Tibial nerve (tissue), 3 donors: ENCODE measurements at regions not wholly inside any gene's neighbourhood (a gene's known extent, or its start where the extent isn't known, plus 50 kb on each side); places are given as distances from the start of the nearest gene placed in this dataset.

Experiments used
- POLR2A ChIP-seq, 2 donors: fragments of 450-650 bp; IDR thresholded peaks; one replicate each; pipeline ENCODE4 v1.6.1; 2017; ENCODE audit warnings: antibody characterized with exemption in 2 of 2, mild to moderate bottlenecking in 2 of 2, moderate library complexity in 2 of 2
- TF ChIP-seq, protein P1 (sequence below), 5 experiments: fragments of 200-600 bp in 3 of 5; fragments of 450-650 bp in 2 of 5; sonication (generic) in 3 of 5; IDR thresholded peaks; one replicate each; pipeline ENCODE4 v1.5.1; 2016 to 2019; ENCODE audit warnings: antibody characterized with exemption in 5 of 5, mild to moderate bottlenecking in 3 of 5, moderate library complexity in 2 of 5

DNA sequence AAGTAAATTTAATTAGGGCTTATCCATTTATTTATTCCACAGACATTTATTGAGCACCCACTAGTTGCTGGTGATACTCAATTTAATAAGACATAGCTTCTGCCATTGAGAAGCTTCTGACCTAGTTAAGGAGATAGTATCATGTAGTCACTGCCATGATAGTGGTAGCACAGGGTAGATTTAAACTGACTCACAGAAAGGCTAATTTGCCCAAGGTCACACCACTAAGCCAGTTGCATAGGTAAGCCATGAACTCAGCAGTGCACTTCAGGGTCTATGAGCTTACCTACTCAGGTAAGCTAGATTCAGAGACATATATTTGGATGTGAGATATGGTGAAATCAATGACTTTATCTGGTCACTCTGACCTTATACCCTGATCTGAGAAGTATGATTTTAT, 168.4 kb downstream of the TNFSF18 start:
- TF ChIP-seq, protein P1, sequence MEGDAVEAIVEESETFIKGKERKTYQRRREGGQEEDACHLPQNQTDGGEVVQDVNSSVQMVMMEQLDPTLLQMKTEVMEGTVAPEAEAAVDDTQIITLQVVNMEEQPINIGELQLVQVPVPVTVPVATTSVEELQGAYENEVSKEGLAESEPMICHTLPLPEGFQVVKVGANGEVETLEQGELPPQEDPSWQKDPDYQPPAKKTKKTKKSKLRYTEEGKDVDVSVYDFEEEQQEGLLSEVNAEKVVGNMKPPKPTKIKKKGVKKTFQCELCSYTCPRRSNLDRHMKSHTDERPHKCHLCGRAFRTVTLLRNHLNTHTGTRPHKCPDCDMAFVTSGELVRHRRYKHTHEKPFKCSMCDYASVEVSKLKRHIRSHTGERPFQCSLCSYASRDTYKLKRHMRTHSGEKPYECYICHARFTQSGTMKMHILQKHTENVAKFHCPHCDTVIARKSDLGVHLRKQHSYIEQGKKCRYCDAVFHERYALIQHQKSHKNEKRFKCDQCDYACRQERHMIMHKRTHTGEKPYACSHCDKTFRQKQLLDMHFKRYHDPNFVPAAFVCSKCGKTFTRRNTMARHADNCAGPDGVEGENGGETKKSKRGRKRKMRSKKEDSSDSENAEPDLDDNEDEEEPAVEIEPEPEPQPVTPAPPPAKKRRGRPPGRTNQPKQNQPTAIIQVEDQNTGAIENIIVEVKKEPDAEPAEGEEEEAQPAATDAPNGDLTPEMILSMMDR (IDR thresholded peaks at IDR 0.05), result no peak
- TF ChIP-seq POLR2A (IDR thresholded peaks at IDR 0.05), result no peak
